HepG2 (cell line): ENCODE measurements at regions not wholly inside any gene's neighbourhood (a gene's known extent, or its start where the extent isn't known, plus 50 kb on each side); places are given as distances from the start of the nearest gene placed in this dataset.

Experiments used
- CREM ChIP-seq, 2 experiments: sonication (generic) in 1 of 2; formaldehyde crosslinking in 1 of 2; IDR thresholded peaks; 2 replicates each; pipeline versions ENCODE4 v1.4.0 to v1.6.1; 2016 to 2020; ENCODE audit warnings: antibody characterized with exemption in 1 of 2, mild to moderate bottlenecking in 1 of 2, missing genetic modification reagents in 1 of 2
- KLF13 ChIP-seq: sonication (generic); formaldehyde crosslinking; IDR thresholded peaks from 2 replicates; pipeline ENCODE4 v1.4.0; 2020; ENCODE audit warnings: mild to moderate bottlenecking, missing genetic modification reagents
- TF ChIP-seq, protein P1 (sequence below): sonication (generic); formaldehyde crosslinking; IDR thresholded peaks from 2 replicates; pipeline ENCODE4 v1.4.0; 2020; ENCODE audit warnings: mild to moderate bottlenecking, missing genetic modification reagents
- TF ChIP-seq, protein P2 (sequence below): IDR thresholded peaks from 2 replicates; pipeline ENCODE4 v1.6.1; 2016; ENCODE audit warnings: low read depth, control low read depth
- TF ChIP-seq, protein P3 (sequence below), 2 experiments: sonication (generic) in 1 of 2; formaldehyde crosslinking in 1 of 2; IDR thresholded peaks; 2 replicates each; pipeline versions ENCODE4 v1.5.1 to v1.6.1; 2011 to 2020; ENCODE audit warnings: borderline replicate concordance in 1 of 2, low read depth in 1 of 2, low read length in 1 of 2, mild to moderate bottlenecking in 1 of 2, missing genetic modification reagents in 1 of 2, moderate library complexity in 1 of 2
- TF ChIP-seq, protein P4 (sequence below): sonication (generic); formaldehyde crosslinking; IDR thresholded peaks from 2 replicates; pipeline ENCODE4 v1.9.0; 2021; ENCODE audit warnings: mild to moderate bottlenecking, missing genetic modification reagents
- TF ChIP-seq, protein P5 (sequence below), 2 experiments: IDR thresholded peaks; 2 replicates each; pipeline ENCODE4 v1.6.1; 2011 to 2012; ENCODE audit warnings: low read length in 2 of 2, borderline replicate concordance in 1 of 2, low read depth in 1 of 2, mild to moderate bottlenecking in 1 of 2, moderate library complexity in 1 of 2

DNA sequence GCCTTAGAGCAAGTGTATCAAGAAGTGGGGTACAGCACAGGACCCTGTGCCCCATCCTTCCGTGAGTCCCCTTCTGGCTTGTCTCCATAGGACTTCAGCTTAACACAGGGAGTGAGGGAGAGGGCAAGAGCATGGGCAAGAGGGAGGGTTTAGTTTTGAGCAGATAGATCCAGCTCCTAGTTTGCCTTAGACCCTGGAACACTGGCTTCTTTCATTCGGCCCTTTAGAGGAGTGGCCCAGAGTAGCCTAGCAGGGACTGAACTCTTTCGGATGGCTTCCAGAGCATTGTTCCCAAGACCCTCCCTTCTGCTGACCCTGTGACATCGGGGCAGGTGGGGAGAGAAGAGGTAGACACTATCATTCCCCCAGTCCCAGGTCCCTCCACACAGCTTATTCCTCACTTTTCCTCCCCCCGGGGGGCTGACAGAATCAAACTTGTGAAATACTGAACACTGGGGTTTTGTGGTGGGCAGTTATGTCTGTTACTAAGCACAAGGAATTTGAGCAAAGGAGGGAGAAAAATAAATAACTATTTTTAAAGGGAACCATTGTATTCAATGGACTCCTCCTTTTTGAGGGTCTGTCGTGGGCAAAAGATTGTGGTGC lies 289.6 kb upstream of the C2CD4B start:
- TF ChIP-seq, protein P1, sequence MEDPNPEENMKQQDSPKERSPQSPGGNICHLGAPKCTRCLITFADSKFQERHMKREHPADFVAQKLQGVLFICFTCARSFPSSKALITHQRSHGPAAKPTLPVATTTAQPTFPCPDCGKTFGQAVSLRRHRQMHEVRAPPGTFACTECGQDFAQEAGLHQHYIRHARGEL (CRISPR knock-in tag): no peak
- no peak for TF ChIP-seq CREM (IDR thresholded peaks at IDR 0.05)
- TF ChIP-seq CREM (CRISPR knock-in tag; IDR thresholded peaks at IDR 0.05): no peak
- TF ChIP-seq, protein P2, sequence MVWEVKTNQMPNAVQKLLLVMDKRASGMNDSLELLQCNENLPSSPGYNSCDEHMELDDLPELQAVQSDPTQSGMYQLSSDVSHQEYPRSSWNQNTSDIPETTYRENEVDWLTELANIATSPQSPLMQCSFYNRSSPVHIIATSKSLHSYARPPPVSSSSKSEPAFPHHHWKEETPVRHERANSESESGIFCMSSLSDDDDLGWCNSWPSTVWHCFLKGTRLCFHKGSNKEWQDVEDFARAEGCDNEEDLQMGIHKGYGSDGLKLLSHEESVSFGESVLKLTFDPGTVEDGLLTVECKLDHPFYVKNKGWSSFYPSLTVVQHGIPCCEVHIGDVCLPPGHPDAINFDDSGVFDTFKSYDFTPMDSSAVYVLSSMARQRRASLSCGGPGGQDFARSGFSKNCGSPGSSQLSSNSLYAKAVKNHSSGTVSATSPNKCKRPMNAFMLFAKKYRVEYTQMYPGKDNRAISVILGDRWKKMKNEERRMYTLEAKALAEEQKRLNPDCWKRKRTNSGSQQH (CRISPR knock-in tag): no peak
- TF ChIP-seq KLF13 (CRISPR knock-in tag): no peak
- TF ChIP-seq, protein P3, sequence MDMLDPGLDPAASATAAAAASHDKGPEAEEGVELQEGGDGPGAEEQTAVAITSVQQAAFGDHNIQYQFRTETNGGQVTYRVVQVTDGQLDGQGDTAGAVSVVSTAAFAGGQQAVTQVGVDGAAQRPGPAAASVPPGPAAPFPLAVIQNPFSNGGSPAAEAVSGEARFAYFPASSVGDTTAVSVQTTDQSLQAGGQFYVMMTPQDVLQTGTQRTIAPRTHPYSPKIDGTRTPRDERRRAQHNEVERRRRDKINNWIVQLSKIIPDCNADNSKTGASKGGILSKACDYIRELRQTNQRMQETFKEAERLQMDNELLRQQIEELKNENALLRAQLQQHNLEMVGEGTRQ (IDR thresholded peaks at IDR 0.05; ENCODE audit: low read depth, low read length): no peak
- TF ChIP-seq, protein P3 (CRISPR knock-in tag; IDR thresholded peaks at IDR 0.05; ENCODE audit: borderline replicate concordance): no peak
- TF ChIP-seq, protein P4, sequence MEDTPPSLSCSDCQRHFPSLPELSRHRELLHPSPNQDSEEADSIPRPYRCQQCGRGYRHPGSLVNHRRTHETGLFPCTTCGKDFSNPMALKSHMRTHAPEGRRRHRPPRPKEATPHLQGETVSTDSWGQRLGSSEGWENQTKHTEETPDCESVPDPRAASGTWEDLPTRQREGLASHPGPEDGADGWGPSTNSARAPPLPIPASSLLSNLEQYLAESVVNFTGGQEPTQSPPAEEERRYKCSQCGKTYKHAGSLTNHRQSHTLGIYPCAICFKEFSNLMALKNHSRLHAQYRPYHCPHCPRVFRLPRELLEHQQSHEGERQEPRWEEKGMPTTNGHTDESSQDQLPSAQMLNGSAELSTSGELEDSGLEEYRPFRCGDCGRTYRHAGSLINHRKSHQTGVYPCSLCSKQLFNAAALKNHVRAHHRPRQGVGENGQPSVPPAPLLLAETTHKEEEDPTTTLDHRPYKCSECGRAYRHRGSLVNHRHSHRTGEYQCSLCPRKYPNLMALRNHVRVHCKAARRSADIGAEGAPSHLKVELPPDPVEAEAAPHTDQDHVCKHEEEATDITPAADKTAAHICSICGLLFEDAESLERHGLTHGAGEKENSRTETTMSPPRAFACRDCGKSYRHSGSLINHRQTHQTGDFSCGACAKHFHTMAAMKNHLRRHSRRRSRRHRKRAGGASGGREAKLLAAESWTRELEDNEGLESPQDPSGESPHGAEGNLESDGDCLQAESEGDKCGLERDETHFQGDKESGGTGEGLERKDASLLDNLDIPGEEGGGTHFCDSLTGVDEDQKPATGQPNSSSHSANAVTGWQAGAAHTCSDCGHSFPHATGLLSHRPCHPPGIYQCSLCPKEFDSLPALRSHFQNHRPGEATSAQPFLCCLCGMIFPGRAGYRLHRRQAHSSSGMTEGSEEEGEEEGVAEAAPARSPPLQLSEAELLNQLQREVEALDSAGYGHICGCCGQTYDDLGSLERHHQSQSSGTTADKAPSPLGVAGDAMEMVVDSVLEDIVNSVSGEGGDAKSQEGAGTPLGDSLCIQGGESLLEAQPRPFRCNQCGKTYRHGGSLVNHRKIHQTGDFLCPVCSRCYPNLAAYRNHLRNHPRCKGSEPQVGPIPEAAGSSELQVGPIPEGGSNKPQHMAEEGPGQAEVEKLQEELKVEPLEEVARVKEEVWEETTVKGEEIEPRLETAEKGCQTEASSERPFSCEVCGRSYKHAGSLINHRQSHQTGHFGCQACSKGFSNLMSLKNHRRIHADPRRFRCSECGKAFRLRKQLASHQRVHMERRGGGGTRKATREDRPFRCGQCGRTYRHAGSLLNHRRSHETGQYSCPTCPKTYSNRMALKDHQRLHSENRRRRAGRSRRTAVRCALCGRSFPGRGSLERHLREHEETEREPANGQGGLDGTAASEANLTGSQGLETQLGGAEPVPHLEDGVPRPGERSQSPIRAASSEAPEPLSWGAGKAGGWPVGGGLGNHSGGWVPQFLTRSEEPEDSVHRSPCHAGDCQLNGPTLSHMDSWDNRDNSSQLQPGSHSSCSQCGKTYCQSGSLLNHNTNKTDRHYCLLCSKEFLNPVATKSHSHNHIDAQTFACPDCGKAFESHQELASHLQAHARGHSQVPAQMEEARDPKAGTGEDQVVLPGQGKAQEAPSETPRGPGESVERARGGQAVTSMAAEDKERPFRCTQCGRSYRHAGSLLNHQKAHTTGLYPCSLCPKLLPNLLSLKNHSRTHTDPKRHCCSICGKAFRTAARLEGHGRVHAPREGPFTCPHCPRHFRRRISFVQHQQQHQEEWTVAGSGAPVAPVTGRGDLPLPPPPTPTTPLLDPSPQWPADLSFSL: no peak
- TF ChIP-seq, protein P5, sequence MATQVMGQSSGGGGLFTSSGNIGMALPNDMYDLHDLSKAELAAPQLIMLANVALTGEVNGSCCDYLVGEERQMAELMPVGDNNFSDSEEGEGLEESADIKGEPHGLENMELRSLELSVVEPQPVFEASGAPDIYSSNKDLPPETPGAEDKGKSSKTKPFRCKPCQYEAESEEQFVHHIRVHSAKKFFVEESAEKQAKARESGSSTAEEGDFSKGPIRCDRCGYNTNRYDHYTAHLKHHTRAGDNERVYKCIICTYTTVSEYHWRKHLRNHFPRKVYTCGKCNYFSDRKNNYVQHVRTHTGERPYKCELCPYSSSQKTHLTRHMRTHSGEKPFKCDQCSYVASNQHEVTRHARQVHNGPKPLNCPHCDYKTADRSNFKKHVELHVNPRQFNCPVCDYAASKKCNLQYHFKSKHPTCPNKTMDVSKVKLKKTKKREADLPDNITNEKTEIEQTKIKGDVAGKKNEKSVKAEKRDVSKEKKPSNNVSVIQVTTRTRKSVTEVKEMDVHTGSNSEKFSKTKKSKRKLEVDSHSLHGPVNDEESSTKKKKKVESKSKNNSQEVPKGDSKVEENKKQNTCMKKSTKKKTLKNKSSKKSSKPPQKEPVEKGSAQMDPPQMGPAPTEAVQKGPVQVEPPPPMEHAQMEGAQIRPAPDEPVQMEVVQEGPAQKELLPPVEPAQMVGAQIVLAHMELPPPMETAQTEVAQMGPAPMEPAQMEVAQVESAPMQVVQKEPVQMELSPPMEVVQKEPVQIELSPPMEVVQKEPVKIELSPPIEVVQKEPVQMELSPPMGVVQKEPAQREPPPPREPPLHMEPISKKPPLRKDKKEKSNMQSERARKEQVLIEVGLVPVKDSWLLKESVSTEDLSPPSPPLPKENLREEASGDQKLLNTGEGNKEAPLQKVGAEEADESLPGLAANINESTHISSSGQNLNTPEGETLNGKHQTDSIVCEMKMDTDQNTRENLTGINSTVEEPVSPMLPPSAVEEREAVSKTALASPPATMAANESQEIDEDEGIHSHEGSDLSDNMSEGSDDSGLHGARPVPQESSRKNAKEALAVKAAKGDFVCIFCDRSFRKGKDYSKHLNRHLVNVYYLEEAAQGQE (IDR thresholded peaks at IDR 0.05; ENCODE audit: borderline replicate concordance in 1 of 2, low read depth in 1 of 2, low read length in 2 of 2): no peak
